ENCODE measurements at regions not wholly inside any gene's neighbourhood (a gene's known extent, or its start where the extent isn't known, plus 50 kb on each side); places are given as distances from the start of the nearest gene placed in this dataset.

GRCh38 chr7:41188163-41189130, 514.4 kb downstream of the INHBA start:
- TF ChIP-seq CTCF (conservative IDR thresholded peaks at IDR 0.05; ENCODE audit: low read length) (no peak), EZH2phosphoT487 (IDR thresholded peaks at IDR 0.05; ENCODE audit: borderline replicate concordance) (no peak)
